H1 (cell line): ENCODE measurements at regions not wholly inside any gene's neighbourhood (a gene's known extent, or its start where the extent isn't known, plus 50 kb on each side); places are given as distances from the start of the nearest gene placed in this dataset.

Experiments
- CTCF ChIA-PET: fragments of 300-600 bp; sonication (Branson Sonifier 250); formaldehyde crosslinking; loops from one replicate; lab custom pipeline; 2021; ENCODE audit not compliant: partially characterized antibody; lab: Charles Lee
- POLR2A ChIA-PET: fragments of 300-600 bp; sonication (Branson Sonifier 250); formaldehyde crosslinking; loops from one replicate; lab custom pipeline; 2021; ENCODE audit warnings: inconsistent platforms; ENCODE audit not compliant: partially characterized antibody; lab: Charles Lee
- DNase-seq, 2 experiments: peaks; one replicate each; pipeline versions ENCODE4 v3.0.0 to v3.0.0-alpha.2; 2010 to 2022; ENCODE audit warnings: low spot score in 2 of 2, low read depth in 1 of 2, mixed read lengths in 1 of 2
- FAIRE-seq: peaks from 2 replicates; lab custom pipeline; 2011; peaks lifted over from hg19 to GRCh38; lab: Jason Lieb, UNC
- H2AFZ ChIP-seq: 2 replicates; pipeline ENCODE4 v1.8.1; 2012; ENCODE audit warnings: low read length, inconsistent platforms
- H2AK5ac ChIP-seq: 2 replicates; pipeline ENCODE4 v1.6.1; 2013; ENCODE audit warnings: low read depth, low read length
- H2BK120ac ChIP-seq: replicated peaks from 2 replicates; pipeline ENCODE3; 2013; ENCODE audit warnings: low read depth, low read length, inconsistent platforms
- H2BK12ac ChIP-seq: 2 replicates; pipeline ENCODE4 v1.6.1; 2013; ENCODE audit warnings: low read depth, low read length
- H2BK15ac ChIP-seq: 2 replicates; pipeline ENCODE4 v1.6.1; 2013; ENCODE audit warnings: low read length
- H2BK20ac ChIP-seq: 2 replicates; pipeline ENCODE4 v1.6.1; 2013; ENCODE audit warnings: low read length
- H2BK5ac ChIP-seq: 2 replicates; pipeline ENCODE4 v1.6.1; 2013; ENCODE audit warnings: low read depth, low read length
- H3K14ac ChIP-seq: 2 replicates; pipeline ENCODE4 v1.6.1; 2013; ENCODE audit warnings: inconsistent platforms; ENCODE audit not compliant: insufficient read length
- H3K18ac ChIP-seq: 2 replicates; pipeline ENCODE4 v1.6.1; 2013; ENCODE audit warnings: low read length; ENCODE audit errors: extremely low read depth
- H3K23ac ChIP-seq: 2 replicates; pipeline ENCODE4 v1.6.1; 2013; ENCODE audit warnings: inconsistent platforms; ENCODE audit not compliant: insufficient read length
- H3K23me2 ChIP-seq: 2 replicates; pipeline ENCODE4 v1.6.1; 2013; ENCODE audit warnings: low read depth, low read length
- H3K27ac ChIP-seq: 2 replicates; pipeline ENCODE4 v1.6.1; 2011; ENCODE audit warnings: low read depth, low read length, inconsistent platforms
- H3K27me3 ChIP-seq, 4 experiments: replicated peaks in 1 of 4; 1 replicate in 1 of 4; 2 replicates in 3 of 4; pipeline versions ENCODE4 v1.6.1 to v1.8.1; 2011 to 2013; ENCODE audit warnings: low read length in 3 of 4, mild to moderate bottlenecking in 3 of 4, inconsistent platforms in 2 of 4, mixed read lengths in 2 of 4, moderate library complexity in 1 of 4; ENCODE audit not compliant: control insufficient read depth in 3 of 4, insufficient read depth in 3 of 4; ENCODE audit errors: extremely low read depth in 1 of 4
- H3K36me3 ChIP-seq, 4 experiments: 2 replicates each; pipeline versions ENCODE4 v1.6.1 to v1.8.1; 2011 to 2013; ENCODE audit warnings: mild to moderate bottlenecking in 4 of 4, low read length in 3 of 4, moderate library complexity in 2 of 4, control low read depth in 1 of 4, inconsistent platforms in 1 of 4; ENCODE audit not compliant: insufficient read depth in 4 of 4, control insufficient read depth in 2 of 4
- H3K4ac ChIP-seq: replicated peaks from 2 replicates; pipeline ENCODE3; 2013; ENCODE audit warnings: low read length, low read depth, mixed read lengths, inconsistent platforms; ENCODE audit not compliant: insufficient read length
- H3K4me1 ChIP-seq, 4 experiments: replicated peaks in 1 of 4; 1 replicate in 1 of 4; 2 replicates in 3 of 4; pipeline versions ENCODE4 v1.6.1 to v1.8.1; 2011 to 2013; ENCODE audit warnings: low read length in 3 of 4, inconsistent platforms in 2 of 4, mixed read lengths in 1 of 4; ENCODE audit not compliant: insufficient read depth in 4 of 4, control insufficient read depth in 3 of 4
- H3K4me2 ChIP-seq, 2 experiments: 2 replicates each; pipeline versions ENCODE4 v1.6.1 to v1.8.1; 2011 to 2013; ENCODE audit warnings: low read depth in 2 of 2, low read length in 2 of 2, control low read depth in 1 of 2, inconsistent platforms in 1 of 2, mild to moderate bottlenecking in 1 of 2; ENCODE audit not compliant: insufficient read depth in 1 of 2
- H3K4me3 ChIP-seq, 4 experiments: fragments of 200-600, 300-600 bp in 1 of 4; sonication (generic), shearing (Covaris generic), sonication (Bioruptor Twin) in 1 of 4; 2 replicates each; pipeline versions ENCODE4 v1.5.1 to v1.8.1; 2011 to 2016; ENCODE audit warnings: low read length in 4 of 4, low read depth in 3 of 4, control low read depth in 2 of 4, inconsistent platforms in 2 of 4, mild to moderate bottlenecking in 2 of 4, mixed read lengths in 1 of 4, moderate library complexity in 1 of 4; ENCODE audit not compliant: insufficient read depth in 2 of 4; ENCODE audit errors: extremely low read depth in 1 of 4
- H3K56ac ChIP-seq: replicated peaks from 2 replicates; pipeline ENCODE3; 2013; ENCODE audit warnings: low read depth, mild to moderate bottlenecking, mixed read lengths, low read length, inconsistent platforms; ENCODE audit not compliant: insufficient read length
- H3K79me1 ChIP-seq: 2 replicates; pipeline ENCODE4 v1.6.1; 2013; ENCODE audit warnings: low read depth, low read length, control low read depth
- H3K79me2 ChIP-seq, 2 experiments: 2 replicates each; pipeline versions ENCODE4 v1.6.1 to v1.8.1; 2012 to 2013; ENCODE audit warnings: low read length in 2 of 2, mild to moderate bottlenecking in 2 of 2, inconsistent platforms in 1 of 2; ENCODE audit not compliant: insufficient read depth in 2 of 2, control insufficient read depth in 1 of 2
- H3K9ac ChIP-seq, 4 experiments: replicated peaks in 1 of 4; 1 replicate in 1 of 4; 2 replicates in 3 of 4; pipeline versions ENCODE4 v1.6.1 to v1.8.1; 2011 to 2013; ENCODE audit warnings: low read depth in 3 of 4, low read length in 3 of 4, control low read depth in 2 of 4, mild to moderate bottlenecking in 2 of 4, moderate library complexity in 2 of 4, inconsistent platforms in 1 of 4; ENCODE audit errors: extremely low read depth in 1 of 4
- H3K9me3 ChIP-seq, 2 experiments: 2 replicates each; pipeline versions ENCODE4 v1.6.1 to v1.8.1; 2012 to 2013; ENCODE audit warnings: mild to moderate bottlenecking in 2 of 2, moderate library complexity in 2 of 2, control low read depth in 1 of 2, inconsistent platforms in 1 of 2, low read depth in 1 of 2, low read length in 1 of 2, mixed read lengths in 1 of 2; ENCODE audit not compliant: insufficient read depth in 2 of 2
- H4K20me1 ChIP-seq, 2 experiments: replicated peaks in 1 of 2; 2 replicates each; pipeline versions ENCODE3 to v1.8.1; 2011 to 2013; ENCODE audit warnings: inconsistent platforms in 2 of 2, low read length in 2 of 2, mild to moderate bottlenecking in 1 of 2; ENCODE audit not compliant: insufficient read depth in 2 of 2, control insufficient read depth in 1 of 2
- H4K5ac ChIP-seq: 2 replicates; pipeline ENCODE4 v1.6.1; 2013; ENCODE audit warnings: low read length, low read depth, mixed read lengths, inconsistent platforms; ENCODE audit not compliant: insufficient read length
- H4K8ac ChIP-seq: 2 replicates; pipeline ENCODE4 v1.8.0; 2013; ENCODE audit warnings: mild to moderate bottlenecking, moderate library complexity, low read length, inconsistent platforms; ENCODE audit not compliant: insufficient read depth; ENCODE audit errors: extremely low read depth
- H4K91ac ChIP-seq: replicated peaks from 2 replicates; pipeline ENCODE3; 2013; ENCODE audit warnings: low read length, mixed read lengths, inconsistent platforms; ENCODE audit not compliant: insufficient read length
- EP300 ChIP-seq, 2 experiments: IDR thresholded peaks; 1 replicate in 1 of 2; 2 replicates in 1 of 2; pipeline ENCODE4 v1.6.1; 2011 to 2012; ENCODE audit warnings: low read depth in 2 of 2, low read length in 2 of 2, mild to moderate bottlenecking in 2 of 2, borderline replicate concordance in 1 of 2, inconsistent platforms in 1 of 2, moderate library complexity in 1 of 2
- FOSL1 ChIP-seq: IDR thresholded peaks from 2 replicates; pipeline ENCODE4 v1.6.1; 2011; ENCODE audit warnings: mild to moderate bottlenecking, low read depth, low read length, moderate library complexity; ENCODE audit not compliant: insufficient read depth
- JUND ChIP-seq: IDR thresholded peaks from 2 replicates; pipeline ENCODE4 v1.6.1; 2011; ENCODE audit warnings: mild to moderate bottlenecking, improper control_type of control experiment, low read length
- KDM4A ChIP-seq: IDR thresholded peaks from one replicate; pipeline ENCODE4 v1.7.1; 2012; ENCODE audit warnings: low read depth, mild to moderate bottlenecking, moderate library complexity, low read length, inconsistent platforms; ENCODE audit not compliant: severe bottlenecking
- KDM5A ChIP-seq: fragments of 200-600 bp; IDR thresholded peaks from 2 replicates; pipeline ENCODE4 v1.7.1; 2012; ENCODE audit warnings: mild to moderate bottlenecking, low read length, inconsistent platforms, mixed read lengths
- PHF8 ChIP-seq: fragments of 200-600 bp; sonication (generic); conservative IDR thresholded peaks from 2 replicates; pipeline ENCODE4 v1.7.1; 2012; ENCODE audit warnings: low read depth, mild to moderate bottlenecking, inconsistent platforms, low read length, moderate library complexity
- RFX5 ChIP-seq: IDR thresholded peaks from 2 replicates; pipeline ENCODE4 v1.6.1; 2011; ENCODE audit warnings: low read depth, low read length, improper control_type of control experiment, borderline replicate concordance
- WGBS, 2 experiments: shearing (Covaris generic) in 1 of 2; methylation state at CpG; one replicate each; pipeline versions ENCODE4 v1.1.6 to v1.1.7; 2013 to 2015; ENCODE audit warnings: low lambda C conversion rate in 2 of 2, mixed read lengths in 2 of 2, inconsistent platforms in 1 of 2, low coverage in 1 of 2, missing lambda C conversion rate in 1 of 2; ENCODE audit not compliant: insufficient replicate concordance in 2 of 2, insufficient coverage in 1 of 2, insufficient read length in 1 of 2; ENCODE audit errors: extremely low coverage in 1 of 2, missing lambda C conversion rate in 1 of 2; 5-methylcytosine and 5-hydroxymethylcytosine counted together
- TF ChIP-seq, protein P1 (sequence below): IDR thresholded peaks from 2 replicates; pipeline ENCODE4 v1.6.1; 2012; ENCODE audit warnings: inconsistent platforms
- TF ChIP-seq, protein P2 (sequence below): IDR thresholded peaks from 2 replicates; pipeline ENCODE4 v1.6.1; 2012; ENCODE audit warnings: low read length, inconsistent platforms

DNA sequence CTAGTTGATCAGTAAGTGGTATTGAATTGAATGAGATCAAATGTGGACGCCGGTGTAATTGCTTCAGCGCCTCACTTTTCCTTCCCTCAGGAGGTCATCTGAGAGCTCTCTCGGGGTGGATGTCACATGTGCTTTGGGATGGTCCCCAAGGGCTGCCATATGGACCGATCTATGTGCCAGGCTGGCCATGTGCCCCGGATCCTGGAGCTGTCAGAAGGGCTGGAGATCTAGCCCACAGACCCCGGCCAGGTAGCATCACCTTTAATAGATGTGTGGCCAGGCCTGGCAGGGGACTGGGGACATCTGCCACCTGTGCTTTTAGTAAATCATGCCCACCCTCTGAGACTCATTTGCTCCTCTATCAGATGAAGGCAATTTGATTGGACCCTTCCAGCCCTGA is 95.3 kb upstream of the CRHR1 start:
- ChIA-PET CTCF (interaction anchor here (0.8 to 2.9 kb wide), 7 partner anchors 10 to 94 kb away, joined by 3 to 8 read pairs (median 4); no protein-coding TSS in a partner anchor), POLR2A (no interaction called here)
- Histone ChIP-seq H3K9me3 (no peaks in the 10 kb centered on the region), H3K27me3 (peaks cover 0 to 5% (median 0%) of the 10 kb centered on the region in 4 experiments; a peak in 3 of 7 replicates), H4K91ac (no peak overlapping the region), H2BK5ac (no peak overlapping the region), H3K56ac (no peak overlapping the region), H3K4ac (no peak overlapping the region), H2AFZ (no peak overlapping the region), H3K79me1 (no peaks in the 10 kb centered on the region), H3K23ac (no peak overlapping the region), H3K27ac (no peak overlapping the region), H2BK12ac (no peak overlapping the region), H2BK20ac (no peak overlapping the region), H3K9ac (no peak overlapping the region), H3K14ac (no peak overlapping the region), H2AK5ac (no peak overlapping the region), H3K36me3 (no peaks in the 10 kb centered on the region; a peak in 1 of 8 replicates), H3K23me2 (no peaks in the 10 kb centered on the region), H3K4me3 (no peak overlapping the region), H3K4me2 (no peak overlapping the region), H3K18ac (no peak overlapping the region), H2BK15ac (no peak overlapping the region), H3K4me1 (no peaks in the 10 kb centered on the region), H3K79me2 (no peaks in the 10 kb centered on the region), H4K5ac (no peak overlapping the region), H4K8ac (no peak overlapping the region), H2BK120ac (no peak overlapping the region), H4K20me1 (no peaks in the 10 kb centered on the region)
- no peak for FAIRE-seq
- TF ChIP-seq, protein P1, sequence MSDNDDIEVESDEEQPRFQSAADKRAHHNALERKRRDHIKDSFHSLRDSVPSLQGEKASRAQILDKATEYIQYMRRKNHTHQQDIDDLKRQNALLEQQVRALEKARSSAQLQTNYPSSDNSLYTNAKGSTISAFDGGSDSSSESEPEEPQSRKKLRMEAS: no peak
- TF ChIP-seq PHF8 (no peak), FOSL1 (no peak), KDM4A (no peak), RFX5 (no peak), KDM5A (no peak), EP300 (IDR thresholded peaks at IDR 0.05; ENCODE audit: borderline replicate concordance in 1 of 2, low read depth in 2 of 2, low read length in 2 of 2) (no peak), JUND (no peak)
- TF ChIP-seq, protein P2, sequence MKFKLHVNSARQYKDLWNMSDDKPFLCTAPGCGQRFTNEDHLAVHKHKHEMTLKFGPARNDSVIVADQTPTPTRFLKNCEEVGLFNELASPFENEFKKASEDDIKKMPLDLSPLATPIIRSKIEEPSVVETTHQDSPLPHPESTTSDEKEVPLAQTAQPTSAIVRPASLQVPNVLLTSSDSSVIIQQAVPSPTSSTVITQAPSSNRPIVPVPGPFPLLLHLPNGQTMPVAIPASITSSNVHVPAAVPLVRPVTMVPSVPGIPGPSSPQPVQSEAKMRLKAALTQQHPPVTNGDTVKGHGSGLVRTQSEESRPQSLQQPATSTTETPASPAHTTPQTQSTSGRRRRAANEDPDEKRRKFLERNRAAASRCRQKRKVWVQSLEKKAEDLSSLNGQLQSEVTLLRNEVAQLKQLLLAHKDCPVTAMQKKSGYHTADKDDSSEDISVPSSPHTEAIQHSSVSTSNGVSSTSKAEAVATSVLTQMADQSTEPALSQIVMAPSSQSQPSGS: no peak
- 81% methylated on average over 7 of the region's 7 CpGs; no CpG with 5 or more reads in 1 of the 2 experiments for WGBS, 2 experiments
- DNase-seq: no peak
